GM21447 (cell line): ENCODE measurements at regions not wholly inside any gene's neighbourhood (a gene's known extent, or its start where the extent isn't known, plus 50 kb on each side); places are given as distances from the start of the nearest gene placed in this dataset.

Experiments used
- ATAC-seq: cut with Tn5 transposase; IDR thresholded peaks from one replicate; pipeline ENCODE4 v1.9.1; 2021; ENCODE audit not compliant: unreplicated experiment

GRCh38 chr13:22049384-22049783, 378.5 kb downstream of the FGF9 start:
- no peak for ATAC-seq

GRCh38 chr13:22050951-22051563, 380.2 kb downstream of the FGF9 start:
- no peak for ATAC-seq

DNA sequence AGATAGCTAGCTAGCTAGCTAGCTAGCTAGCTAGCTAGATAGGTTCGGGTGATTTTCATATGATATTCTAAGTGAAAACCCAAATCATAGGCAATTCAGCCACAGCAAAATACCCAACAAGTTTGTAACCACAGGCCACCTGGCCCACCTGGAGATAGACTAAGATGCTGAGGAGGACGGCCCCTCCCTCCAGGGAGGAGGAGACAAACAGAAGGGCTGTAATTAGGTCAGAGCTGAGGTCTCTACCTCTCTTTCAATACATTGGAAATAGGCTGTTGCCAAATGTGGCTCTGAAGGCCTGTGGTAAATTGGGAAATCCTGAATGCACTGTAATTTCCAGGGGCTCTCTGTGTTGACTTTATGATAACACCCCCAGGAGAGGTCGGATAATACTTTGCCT, 382.2 kb downstream of the FGF9 start:
- no peak for ATAC-seq

DNA sequence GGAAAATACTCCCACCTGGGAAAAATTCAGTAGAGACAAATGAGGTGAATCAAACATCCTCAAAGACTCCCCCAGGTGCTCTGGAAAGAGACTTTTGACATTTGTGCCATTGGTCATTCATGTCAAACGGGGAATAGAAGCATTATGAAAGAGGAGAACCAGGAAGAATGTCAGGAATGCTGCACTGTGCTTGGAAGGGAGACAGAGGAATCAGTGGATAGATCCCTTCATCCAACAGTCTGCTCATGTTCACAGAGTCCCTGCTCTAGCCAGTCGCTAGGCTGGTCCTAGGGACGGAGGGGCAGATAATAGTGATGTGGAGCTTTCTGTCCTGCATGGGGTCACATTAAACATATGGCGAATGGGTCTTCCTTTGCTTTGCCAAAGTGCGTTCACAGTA, 384.4 kb downstream of the FGF9 start:
- ATAC-seq = no peak

GRCh38 chr13:22060187-22060586, 389.3 kb downstream of the FGF9 start:
- no peak for ATAC-seq

- peak; percentile 44 for ATAC-seq
These were observed 390.5 kb downstream of the FGF9 start for GRCh38 chr13:22061371-22061805.

DNA sequence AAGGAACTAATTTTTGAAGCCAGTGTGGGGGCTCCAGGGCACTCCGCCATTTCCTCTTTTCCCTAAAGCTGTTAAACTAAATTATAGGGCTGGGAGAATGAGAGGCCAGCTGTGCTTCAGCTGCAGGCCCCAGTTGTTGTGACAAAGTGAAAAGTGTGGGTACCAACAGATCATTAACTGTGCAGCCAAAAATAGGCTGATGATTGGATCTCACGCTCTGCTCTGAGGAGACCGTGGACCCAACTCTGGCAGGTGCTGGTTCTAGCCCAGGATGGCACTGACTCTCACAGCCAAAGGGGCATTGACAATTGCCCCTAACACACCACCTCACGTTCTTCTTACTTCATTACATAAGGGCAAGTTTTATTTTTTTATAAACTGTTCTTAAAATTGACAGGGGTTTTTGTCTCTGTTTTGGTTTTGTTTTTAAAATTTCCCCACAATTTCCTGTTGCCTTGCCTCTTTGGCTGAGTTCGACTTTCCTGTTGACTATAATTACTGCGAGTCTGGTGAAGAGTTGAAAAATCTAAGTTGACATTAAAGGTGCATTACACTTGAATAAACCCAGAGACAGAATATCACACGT, 391.0 kb downstream of the FGF9 start:
- peak; percentile 78 for ATAC-seq

DNA sequence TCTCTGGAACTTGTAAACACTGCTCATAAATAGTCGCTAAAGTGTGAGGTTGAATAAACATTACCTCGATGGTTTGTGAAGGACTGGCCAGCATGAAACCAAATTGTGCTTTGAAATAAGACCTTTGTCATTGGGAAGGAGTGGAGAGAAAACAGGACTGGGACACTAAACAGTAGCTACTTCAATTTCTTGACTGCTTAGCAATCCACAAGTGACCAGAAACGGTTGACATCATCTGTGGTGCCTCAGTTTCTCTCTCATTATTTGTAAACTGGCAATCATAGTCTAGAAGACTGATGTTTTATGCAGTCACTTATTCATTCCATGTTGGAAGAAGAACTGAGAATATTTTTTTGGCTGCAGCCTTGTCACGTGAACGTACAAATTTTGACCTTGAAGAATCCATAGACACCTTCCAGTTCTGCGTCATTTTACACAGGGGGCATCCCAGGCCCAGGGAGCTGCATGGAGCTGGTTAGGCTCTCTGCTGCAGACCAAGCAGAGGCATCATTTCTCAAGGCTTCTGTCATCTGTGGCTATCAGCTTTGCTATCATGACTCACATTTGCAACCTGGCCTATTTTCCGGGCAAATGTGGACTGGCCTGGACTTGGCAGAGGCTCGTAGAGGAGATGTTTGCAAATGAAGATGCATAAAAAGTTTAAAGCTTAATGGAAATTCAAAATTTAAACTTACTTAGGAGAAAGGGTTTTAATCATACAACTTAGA, 391.8 kb downstream of the FGF9 start:
- ATAC-seq = no peak

GRCh38 chr13:22063416-22064124, 392.7 kb downstream of the FGF9 start:
- ATAC-seq = no peak

DNA sequence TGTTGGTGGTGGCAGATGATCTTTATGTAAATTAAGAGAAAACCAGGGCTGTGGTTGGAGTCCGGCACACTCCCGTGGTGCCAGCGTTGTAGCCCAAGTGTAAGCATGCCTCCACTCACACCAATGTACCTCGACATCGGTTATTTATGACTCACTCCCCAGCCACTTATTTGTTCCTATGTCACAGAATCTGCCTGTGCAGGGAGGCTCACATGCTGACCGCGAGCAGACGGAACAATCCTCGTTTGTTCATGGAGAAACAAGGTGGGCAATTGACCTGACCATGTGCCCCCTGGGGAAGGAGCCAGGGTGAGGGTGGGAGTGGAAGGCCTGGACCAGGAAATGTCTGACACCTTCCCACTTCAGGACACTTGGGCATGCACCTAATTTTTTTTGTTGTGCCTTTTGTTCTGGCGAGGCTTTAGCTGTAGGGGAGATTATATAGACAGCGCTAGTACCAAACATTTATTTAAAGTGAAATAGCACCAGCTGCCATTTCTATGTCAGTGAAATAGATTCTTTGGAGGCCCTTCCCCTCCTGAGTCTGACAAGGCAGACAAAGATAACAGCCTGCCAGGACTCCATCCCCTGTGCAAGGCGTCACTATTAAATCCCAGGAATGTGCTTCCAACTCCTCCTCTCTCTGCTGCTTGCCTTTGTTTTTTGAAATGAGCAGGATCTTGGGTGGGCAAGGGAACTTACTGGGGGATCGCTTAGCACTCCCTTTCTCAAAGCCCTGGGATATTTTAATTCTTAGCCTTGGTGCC, 394.2 kb downstream of the FGF9 start:
- no peak for ATAC-seq

GRCh38 chr13:22073718-22074117, 402.8 kb downstream of the FGF9 start:
- ATAC-seq = peak; percentile 73

DNA sequence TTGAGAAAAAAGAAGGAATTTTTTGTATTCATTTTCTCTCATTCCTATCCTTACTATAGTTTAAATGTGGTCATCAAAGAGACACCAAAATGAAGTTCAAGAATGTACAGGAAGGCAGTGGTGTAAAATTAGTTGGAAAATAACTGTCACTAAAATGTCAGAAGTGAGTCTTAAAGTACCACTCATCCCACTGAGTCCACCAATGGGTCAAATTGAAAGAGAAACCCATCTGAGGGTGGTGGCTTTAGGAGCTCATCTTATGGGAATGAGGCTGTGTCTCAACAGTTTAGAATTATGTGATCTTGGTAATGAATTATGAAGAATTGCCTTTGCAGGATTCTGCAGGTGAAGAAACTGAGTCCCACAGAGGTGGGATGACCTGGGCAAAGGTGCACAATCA, 403.5 kb downstream of the FGF9 start:
- ATAC-seq = no peak

DNA sequence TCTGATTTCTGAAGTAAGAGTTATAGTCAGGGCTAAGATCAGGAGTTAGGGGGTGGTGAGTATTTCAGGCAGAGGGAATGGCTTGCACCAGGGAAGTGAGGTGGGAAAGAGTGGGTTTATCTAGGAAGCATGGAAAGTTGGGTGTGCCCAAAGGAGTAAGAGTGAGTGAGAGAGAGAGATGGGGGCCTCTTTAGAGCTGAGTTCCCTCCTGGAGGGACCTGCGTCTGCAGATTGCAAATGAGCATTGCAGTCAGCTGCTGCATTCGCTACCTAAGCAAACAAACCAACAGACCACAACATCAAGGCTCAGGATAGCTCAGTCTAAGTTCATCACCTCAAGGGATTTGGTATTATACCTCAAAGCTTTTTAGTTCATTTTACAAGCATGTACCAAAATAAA, 405.8 kb downstream of the FGF9 start:
- no peak for ATAC-seq

DNA sequence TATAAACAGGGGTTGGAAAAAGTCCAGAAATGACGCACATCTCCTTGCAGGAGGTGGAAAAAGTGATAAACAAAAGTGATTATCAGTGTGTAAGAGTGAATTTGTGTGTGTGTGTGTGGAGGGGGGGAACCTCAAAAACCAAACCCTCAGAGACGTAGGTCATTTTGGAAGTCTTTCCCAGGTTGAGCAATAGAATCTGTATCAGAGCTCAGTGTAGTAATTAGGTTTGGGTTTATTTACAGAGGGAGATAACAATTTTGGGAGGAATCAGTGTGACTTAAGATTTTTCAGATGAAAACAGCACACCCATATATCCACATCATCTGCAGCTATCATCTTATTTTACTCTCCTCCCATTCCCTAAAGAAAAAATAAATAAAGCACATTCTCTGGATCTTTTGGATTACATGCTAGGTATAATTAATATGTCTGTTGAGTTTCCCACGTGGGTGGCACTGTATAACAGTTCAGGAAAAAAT, 406.4 kb downstream of the FGF9 start:
- no peak for ATAC-seq

- no peak for ATAC-seq
These were observed 406.9 kb downstream of the FGF9 start for GRCh38 chr13:22077764-22078163.

DNA sequence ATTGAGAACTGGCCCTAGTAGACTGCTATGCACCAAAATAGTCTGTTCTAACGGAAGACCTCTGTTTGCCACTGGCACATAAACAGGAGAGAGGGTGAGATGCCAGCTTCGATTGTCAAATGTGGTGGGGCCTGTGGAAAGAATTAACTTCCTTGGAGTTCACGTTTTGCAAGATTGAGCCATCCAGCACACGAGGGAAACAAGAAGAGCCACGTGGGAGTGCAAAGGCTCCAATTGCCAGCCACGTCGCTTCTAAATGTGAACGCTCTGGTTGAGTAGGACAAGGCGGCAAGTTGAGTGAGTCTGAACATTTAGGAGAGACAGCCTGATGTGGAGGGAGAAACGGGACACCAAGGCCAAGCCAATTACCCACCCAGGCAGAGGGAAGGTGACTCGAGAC, 409.1 kb downstream of the FGF9 start:
- ATAC-seq = no peak

DNA sequence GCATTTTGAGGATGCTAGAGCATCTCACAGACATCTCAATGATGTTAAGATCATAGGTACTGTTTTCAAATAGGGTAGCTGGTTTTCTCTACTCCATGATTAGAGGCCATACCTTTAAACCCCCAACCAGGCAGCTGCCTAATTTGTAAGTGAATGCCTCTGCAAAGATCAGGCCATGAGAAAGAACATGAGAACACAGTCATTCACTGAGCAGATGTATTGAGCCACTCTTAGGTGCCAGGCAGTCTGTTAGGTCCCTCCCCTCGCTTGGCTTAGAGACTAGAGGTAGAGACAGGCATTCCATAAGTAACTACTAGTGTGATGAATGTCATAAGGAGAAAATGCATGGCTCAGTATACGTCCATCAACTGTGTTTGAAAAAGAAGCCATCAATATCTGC, 410.0 kb downstream of the FGF9 start:
- ATAC-seq = no peak

DNA sequence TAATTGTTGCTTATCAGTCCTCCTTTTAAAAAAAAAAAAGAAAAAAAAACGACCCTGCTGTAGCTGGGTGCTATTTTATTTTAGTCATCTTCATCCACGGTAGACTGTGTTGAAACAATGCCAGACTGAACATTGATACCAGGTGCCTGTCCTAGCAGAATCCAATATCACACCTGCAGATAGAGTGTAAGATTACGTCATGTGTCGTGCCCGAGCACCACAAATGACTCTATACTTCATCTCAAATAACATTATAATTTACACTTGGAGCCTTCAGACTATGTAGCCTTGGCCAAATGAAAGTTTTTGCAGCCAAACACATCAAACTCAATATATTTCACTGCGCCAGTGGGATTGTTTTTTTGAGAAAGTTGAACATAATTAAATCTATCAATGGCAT, 410.6 kb downstream of the FGF9 start:
- ATAC-seq = no peak

DNA sequence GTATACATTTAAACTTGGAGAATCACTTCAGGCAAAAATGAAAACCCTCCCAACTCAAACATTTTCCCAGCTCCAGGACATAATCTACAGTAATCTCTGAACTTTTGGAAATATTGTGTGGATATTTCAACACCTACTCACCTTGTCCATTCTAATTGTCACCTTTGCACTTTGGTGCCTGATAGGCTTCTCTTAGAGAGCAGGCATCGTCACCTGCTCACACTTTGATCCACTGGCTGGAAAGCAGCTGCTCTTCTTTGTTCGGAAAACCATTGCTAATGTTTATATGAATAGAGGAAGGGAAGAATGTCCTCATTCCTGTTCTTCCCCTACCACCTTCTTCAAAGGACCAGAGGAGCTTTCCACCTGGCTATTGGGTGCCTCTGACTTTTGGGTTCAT, 411.2 kb downstream of the FGF9 start:
- no peak for ATAC-seq

- no peak for ATAC-seq
These were observed 411.7 kb downstream of the FGF9 start for GRCh38 chr13:22082437-22083100.
